ENCODE measurements at regions not wholly inside any gene's neighbourhood (a gene's known extent, or its start where the extent isn't known, plus 50 kb on each side); places are given as distances from the start of the nearest gene placed in this dataset.

DNA sequence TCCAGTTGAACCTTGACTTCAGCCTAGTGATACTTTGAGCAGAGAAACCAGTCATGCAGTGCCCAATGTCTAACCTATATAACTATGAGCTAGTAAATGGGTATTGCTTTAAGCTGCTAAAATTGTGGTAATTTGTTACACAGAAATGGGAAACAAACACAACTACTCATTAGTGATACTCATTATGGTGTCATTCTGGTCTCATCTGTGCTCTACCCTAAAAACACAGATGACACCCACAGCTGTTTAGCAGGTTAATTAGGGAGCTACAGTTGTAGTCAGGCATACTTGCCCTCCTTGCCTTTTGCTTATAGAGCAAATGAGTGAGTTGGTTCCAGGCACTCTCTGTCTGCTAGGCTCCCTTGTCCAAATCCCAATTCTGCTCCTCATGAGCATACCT is 50.0 kb upstream of the ATF7IP start:
- peaks cover 10% of the 10 kb centered on the region; the same call in 1 of the 2 replicates for H3K9me3 ChIP-seq (ENCODE audit: control insufficient read depth, insufficient read depth, low read length)
- H3K27me3 ChIP-seq (ENCODE audit: control insufficient read depth, low read length): no peaks in the 10 kb centered on the region
- H3K4me2 ChIP-seq (ENCODE audit: low read length): no peak overlapping the region
- peaks cover 25% of the 10 kb centered on the region for H3K4me1 ChIP-seq (ENCODE audit: control insufficient read depth, low read length)
- H3K79me2 ChIP-seq (ENCODE audit: control insufficient read depth, low read length): no peaks in the 10 kb centered on the region
- TF ChIP-seq, protein P1, sequence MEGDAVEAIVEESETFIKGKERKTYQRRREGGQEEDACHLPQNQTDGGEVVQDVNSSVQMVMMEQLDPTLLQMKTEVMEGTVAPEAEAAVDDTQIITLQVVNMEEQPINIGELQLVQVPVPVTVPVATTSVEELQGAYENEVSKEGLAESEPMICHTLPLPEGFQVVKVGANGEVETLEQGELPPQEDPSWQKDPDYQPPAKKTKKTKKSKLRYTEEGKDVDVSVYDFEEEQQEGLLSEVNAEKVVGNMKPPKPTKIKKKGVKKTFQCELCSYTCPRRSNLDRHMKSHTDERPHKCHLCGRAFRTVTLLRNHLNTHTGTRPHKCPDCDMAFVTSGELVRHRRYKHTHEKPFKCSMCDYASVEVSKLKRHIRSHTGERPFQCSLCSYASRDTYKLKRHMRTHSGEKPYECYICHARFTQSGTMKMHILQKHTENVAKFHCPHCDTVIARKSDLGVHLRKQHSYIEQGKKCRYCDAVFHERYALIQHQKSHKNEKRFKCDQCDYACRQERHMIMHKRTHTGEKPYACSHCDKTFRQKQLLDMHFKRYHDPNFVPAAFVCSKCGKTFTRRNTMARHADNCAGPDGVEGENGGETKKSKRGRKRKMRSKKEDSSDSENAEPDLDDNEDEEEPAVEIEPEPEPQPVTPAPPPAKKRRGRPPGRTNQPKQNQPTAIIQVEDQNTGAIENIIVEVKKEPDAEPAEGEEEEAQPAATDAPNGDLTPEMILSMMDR (IDR thresholded peaks at IDR 0.05; ENCODE audit: low read depth, low read length, poor library complexity, severe bottlenecking): no peak
- no peak for TF ChIP-seq EZH2phosphoT487 (IDR thresholded peaks at IDR 0.05; ENCODE audit: borderline replicate concordance, low read length)
- H3K9me2 ChIP-seq (replicated peaks; ENCODE audit: control insufficient read depth, low read length): no peaks in the 10 kb centered on the region
- no peak overlapping the region; the same call in 1 of the 2 replicates for H3K4me3 ChIP-seq (ENCODE audit: low read length)
- no peaks in the 10 kb centered on the region for H4K20me1 ChIP-seq (ENCODE audit: control insufficient read depth, insufficient read depth, low read depth, low read length)
- H3K36me3 ChIP-seq (ENCODE audit: control insufficient read depth, low read length): no peaks in the 10 kb centered on the region
- peak overlapping the region; percentile 30; the same call in 1 of the 2 replicates for H3K27ac ChIP-seq (ENCODE audit: low read depth, low read length)
- no peaks in the 10 kb centered on the region for H3F3A ChIP-seq (ENCODE audit: control insufficient read depth, insufficient read depth)

All from DOHH2 (cell line).